DMS153 treated with DMSO at 0.1 percent for 48 hours (cell line): ENCODE measurements at regions not wholly inside any gene's neighbourhood (a gene's known extent, or its start where the extent isn't known, plus 50 kb on each side); places are given as distances from the start of the nearest gene placed in this dataset.
"Not testable (repeated sequence)": the region's sequence is repeated elsewhere in the genome, so short reads cannot be mapped to it uniquely, and the experiment has no call there.

Experiments used
- DNase-seq: peaks from one replicate; lab custom pipeline; 2025; ENCODE audit not compliant: unreplicated experiment; lab: John Stamatoyannopoulos, UW

- not testable (repeated sequence) for DNase-seq
Measured at GRCh38 chr4:18159117-18159912, 137.8 kb upstream of the LCORL start.

GRCh38 chr4:18155067-18156041 is 133.8 kb upstream of the LCORL start:
- no peak for DNase-seq

- no peak for DNase-seq
Measured at GRCh38 chr4:18138076-18138665, 116.6 kb upstream of the LCORL start.

- DNase-seq = no peak
Measured at GRCh38 chr4:18134111-18134510, 112.6 kb upstream of the LCORL start.

- DNase-seq = no peak
Measured at GRCh38 chr4:18130256-18130655, 108.7 kb upstream of the LCORL start.

- DNase-seq = no peak
Measured at GRCh38 chr4:18128241-18128640, 106.7 kb upstream of the LCORL start.

- no peak for DNase-seq
Measured at GRCh38 chr4:18127030-18127429, 105.5 kb upstream of the LCORL start.

GRCh38 chr4:18113710-18114331 is 92.3 kb upstream of the LCORL start:
- no peak for DNase-seq

- DNase-seq = no peak
Measured at GRCh38 chr4:18111081-18111480, 89.5 kb upstream of the LCORL start.

GRCh38 chr4:18110099-18110498 is 88.5 kb upstream of the LCORL start:
- no peak for DNase-seq

- DNase-seq = no peak
Measured at GRCh38 chr4:18109676-18110075, 88.1 kb upstream of the LCORL start.

- DNase-seq = not testable (repeated sequence)
Measured at GRCh38 chr4:18107848-18108528, 86.4 kb upstream of the LCORL start.

- no peak for DNase-seq
Measured at GRCh38 chr4:18106620-18107019, 85.1 kb upstream of the LCORL start.

- no peak for DNase-seq
Measured at GRCh38 chr4:18105030-18106011, 83.8 kb upstream of the LCORL start.

- DNase-seq = no peak
Measured at GRCh38 chr4:18103876-18104605, 82.5 kb upstream of the LCORL start.

- no peak for DNase-seq
Measured at GRCh38 chr4:18100657-18101056, 79.1 kb upstream of the LCORL start.

- not testable (repeated sequence) for DNase-seq
Measured at GRCh38 chr4:18090447-18090846, 68.9 kb upstream of the LCORL start.

GRCh38 chr4:18082236-18082635 is 60.7 kb upstream of the LCORL start:
- no peak for DNase-seq

- no peak for DNase-seq
Measured at GRCh38 chr4:18081708-18082107, 60.2 kb upstream of the LCORL start.
